HG03442 (cell line): ENCODE measurements at regions not wholly inside any gene's neighbourhood (a gene's known extent, or its start where the extent isn't known, plus 50 kb on each side); places are given as distances from the start of the nearest gene placed in this dataset.

ENCODE experiments used
- ATAC-seq: cut with Tn5 transposase; IDR thresholded peaks from one replicate; pipeline ENCODE4 v1.9.1; 2021; ENCODE audit warnings: mild to moderate bottlenecking, moderate library complexity; ENCODE audit not compliant: unreplicated experiment

GRCh38 chr9:87818308-87818707, 64.4 kb upstream of the SPATA31E1 start:
- ATAC-seq = no peak

- no peak for ATAC-seq
Observed at GRCh38 chr9:87824216-87824875, 58.3 kb upstream of the SPATA31E1 start.

GRCh38 chr9:87824886-87825285, 57.8 kb upstream of the SPATA31E1 start:
- ATAC-seq = no peak

- ATAC-seq = no peak
Observed at GRCh38 chr9:87826331-87826730, 56.3 kb upstream of the SPATA31E1 start.

GRCh38 chr9:87827341-87827740, 55.3 kb upstream of the SPATA31E1 start:
- ATAC-seq = no peak

- no peak for ATAC-seq
Observed at GRCh38 chr9:87829756-87830155, 52.9 kb upstream of the SPATA31E1 start.

GRCh38 chr9:87830446-87830845, 52.2 kb upstream of the SPATA31E1 start:
- no peak for ATAC-seq

GRCh38 chr9:87831159-87831558, 51.5 kb upstream of the SPATA31E1 start:
- ATAC-seq = no peak
